DND-41 (cell line): ENCODE measurements at regions not wholly inside any gene's neighbourhood (a gene's known extent, or its start where the extent isn't known, plus 50 kb on each side); places are given as distances from the start of the nearest gene placed in this dataset.

Experiments
- ATAC-seq: fragments of 200-7000 bp; cut with Tn5 transposase; 3 replicates; pipeline ENCODE4 v1.9.1; 2021; ENCODE audit warnings: low read depth; ENCODE audit not compliant: insufficient read depth
- DNase-seq: peaks from one replicate; pipeline ENCODE4 v3.0.0-alpha.2; 2020
- H2AFZ ChIP-seq: 2 replicates; pipeline ENCODE4 v1.6.0; 2012; ENCODE audit warnings: low read depth, low read length
- H3K27ac ChIP-seq: 2 replicates; pipeline ENCODE4 v1.5.1; 2012; ENCODE audit warnings: low read length, inconsistent platforms
- H3K27me3 ChIP-seq: fragments of 200-600 bp; sonication (generic); 2 replicates; pipeline ENCODE4 v1.6.0; 2012; ENCODE audit warnings: low read length, mild to moderate bottlenecking, inconsistent platforms; ENCODE audit not compliant: insufficient read depth, poor library complexity
- H3K36me3 ChIP-seq: 2 replicates; pipeline ENCODE4 v1.5.1; 2012; ENCODE audit warnings: low read length, inconsistent platforms; ENCODE audit not compliant: insufficient read depth
- H3K4me1 ChIP-seq: 2 replicates; pipeline ENCODE4 v1.5.1; 2012; ENCODE audit warnings: mild to moderate bottlenecking, low read length; ENCODE audit not compliant: insufficient read depth
- H3K4me2 ChIP-seq: 2 replicates; pipeline ENCODE4 v1.6.0; 2012; ENCODE audit warnings: mild to moderate bottlenecking, moderate library complexity, low read length, inconsistent platforms; ENCODE audit not compliant: insufficient read depth
- H3K4me3 ChIP-seq, 2 experiments: fragments of 200-600 bp in 1 of 2; shearing (Covaris generic) in 1 of 2; 2 replicates each; pipeline ENCODE4 v1.5.1; 2012 to 2016; ENCODE audit warnings: inconsistent platforms in 2 of 2, low read length in 2 of 2, mild to moderate bottlenecking in 2 of 2, low read depth in 1 of 2, moderate library complexity in 1 of 2
- H3K79me2 ChIP-seq: 2 replicates; pipeline ENCODE4 v1.6.0; 2012; ENCODE audit warnings: low read length, inconsistent platforms; ENCODE audit not compliant: insufficient read depth
- H3K9ac ChIP-seq: 2 replicates; pipeline ENCODE4 v1.6.0; 2012; ENCODE audit warnings: low read depth, mild to moderate bottlenecking, inconsistent platforms, low read length, moderate library complexity
- H3K9me3 ChIP-seq: 2 replicates; pipeline ENCODE4 v1.5.1; 2012; ENCODE audit warnings: low read length, moderate library complexity, mild to moderate bottlenecking, inconsistent platforms; ENCODE audit not compliant: insufficient read depth, severe bottlenecking
- H4K20me1 ChIP-seq: 2 replicates; pipeline ENCODE4 v1.6.0; 2012; ENCODE audit warnings: low read length; ENCODE audit not compliant: insufficient read depth
- CTCF ChIP-seq: IDR thresholded peaks from 2 replicates; pipeline ENCODE4 v1.5.1; 2012; ENCODE audit warnings: borderline replicate concordance, low read length, moderate library complexity, mild to moderate bottlenecking; ENCODE audit not compliant: poor library complexity, severe bottlenecking; ENCODE audit errors: extremely low read depth
- EZH2 ChIP-seq: IDR thresholded peaks from 3 replicates; pipeline ENCODE4 v1.6.1; 2012; ENCODE audit warnings: borderline replicate concordance, low read depth, mild to moderate bottlenecking, moderate library complexity, low read length, inconsistent platforms; ENCODE audit not compliant: severe bottlenecking

GRCh38 chr7:46725838-46726237, 804.8 kb upstream of the IGFBP3 start:
- no peak overlapping the region for H3K4me3 ChIP-seq
- peaks cover 3% of the 10 kb centered on the region for H3K9me3 ChIP-seq
- H4K20me1 ChIP-seq = no peaks in the 10 kb centered on the region
- ATAC-seq (no peak), DNase-seq (no peak)
- H3K27ac ChIP-seq = no peak overlapping the region
- TF ChIP-seq EZH2 (no peak), CTCF (no peak)
- no peaks in the 10 kb centered on the region for H3K4me1 ChIP-seq
- no peaks in the 10 kb centered on the region for H3K36me3 ChIP-seq
- H3K79me2 ChIP-seq = no peaks in the 10 kb centered on the region
- H2AFZ ChIP-seq = no peak overlapping the region
- no peak overlapping the region for H3K9ac ChIP-seq
- no peak overlapping the region for H3K4me2 ChIP-seq
- no peaks in the 10 kb centered on the region for H3K27me3 ChIP-seq

GRCh38 chr7:46725136-46725535, 804.1 kb upstream of the IGFBP3 start:
- no peaks in the 10 kb centered on the region for H3K4me1 ChIP-seq
- TF ChIP-seq EZH2 = no peak
- no peak for TF ChIP-seq CTCF
- no peaks in the 10 kb centered on the region for H3K79me2 ChIP-seq
- no peak overlapping the region for H3K4me2 ChIP-seq
- no peaks in the 10 kb centered on the region for H3K27me3 ChIP-seq
- no peak overlapping the region for H3K9ac ChIP-seq
- ATAC-seq (no peak), DNase-seq (no peak)
- no peaks in the 10 kb centered on the region for H3K36me3 ChIP-seq
- peaks cover 3% of the 10 kb centered on the region for H3K9me3 ChIP-seq
- no peak overlapping the region for H3K27ac ChIP-seq
- no peak overlapping the region for H2AFZ ChIP-seq
- no peak overlapping the region for H3K4me3 ChIP-seq
- no peaks in the 10 kb centered on the region for H4K20me1 ChIP-seq

GRCh38 chr7:46723742-46724141, 802.7 kb upstream of the IGFBP3 start:
- no peaks in the 10 kb centered on the region for H3K36me3 ChIP-seq
- no peaks in the 10 kb centered on the region for H3K27me3 ChIP-seq
- no peak overlapping the region for H3K27ac ChIP-seq
- H4K20me1 ChIP-seq = no peaks in the 10 kb centered on the region
- no peak overlapping the region for H3K4me3 ChIP-seq
- no peaks in the 10 kb centered on the region for H3K4me1 ChIP-seq
- no peak overlapping the region for H2AFZ ChIP-seq
- H3K9me3 ChIP-seq = peaks cover 3% of the 10 kb centered on the region
- no peak for TF ChIP-seq EZH2
- no peak for TF ChIP-seq CTCF
- ATAC-seq (no peak), DNase-seq (no peak)
- no peak overlapping the region for H3K4me2 ChIP-seq
- H3K79me2 ChIP-seq = no peaks in the 10 kb centered on the region
- no peak overlapping the region for H3K9ac ChIP-seq

GRCh38 chr7:46723003-46723402, 801.9 kb upstream of the IGFBP3 start:
- peaks cover 3% of the 10 kb centered on the region for H3K9me3 ChIP-seq
- H3K36me3 ChIP-seq = no peaks in the 10 kb centered on the region
- no peak overlapping the region for H3K27ac ChIP-seq
- no peaks in the 10 kb centered on the region for H3K27me3 ChIP-seq
- no peak overlapping the region for H3K4me3 ChIP-seq
- no peaks in the 10 kb centered on the region for H3K79me2 ChIP-seq
- no peak overlapping the region for H3K4me2 ChIP-seq
- TF ChIP-seq EZH2 = no peak
- no peak for TF ChIP-seq CTCF
- DNase-seq (no peak), ATAC-seq (no peak)
- no peak overlapping the region for H2AFZ ChIP-seq
- H3K4me1 ChIP-seq = no peaks in the 10 kb centered on the region
- no peaks in the 10 kb centered on the region for H4K20me1 ChIP-seq
- H3K9ac ChIP-seq = no peak overlapping the region
